Stimulated activated CD8-positive, alpha-beta memory T cell treated with anti-CD3 and anti-CD28 coated beads, Interleukin-15, amount 100 ng/mL, for 4 hours (primary cell): ENCODE measurements at regions not wholly inside any gene's neighbourhood (a gene's known extent, or its start where the extent isn't known, plus 50 kb on each side); places are given as distances from the start of the nearest gene placed in this dataset.
"Not testable (repeated sequence)": the region's sequence is repeated elsewhere in the genome, so short reads cannot be mapped to it uniquely, and the experiment has no call there.

ENCODE experiments used
- DNase-seq, 2 donors: peaks; one replicate each; pipeline ENCODE4 v3.0.0-alpha.2; 2020; ENCODE audit warnings: low read depth in 2 of 2

DNA sequence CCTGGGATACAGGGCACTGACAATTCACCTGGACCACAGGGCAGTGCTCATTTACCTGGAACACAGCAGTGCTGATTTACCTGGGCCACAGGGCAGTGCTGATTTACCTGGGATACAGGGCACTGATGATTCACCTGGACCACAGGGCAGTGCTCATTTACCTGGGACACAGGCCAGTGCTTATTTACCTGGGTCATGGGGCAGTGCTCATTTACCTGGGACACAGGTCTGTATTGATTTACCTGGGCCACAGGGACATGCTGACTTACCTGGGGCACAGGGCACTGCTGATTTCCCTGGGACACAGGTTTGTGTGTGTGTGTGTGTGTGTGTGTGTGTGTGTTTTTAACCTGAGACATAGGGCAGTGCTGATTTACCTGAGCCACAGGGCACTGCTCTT, 261.7 kb downstream of the MATN1 start:
- DNase-seq = no peak

- DNase-seq = no peak
Observed at GRCh38 chr1:30460661-30461060, 262.7 kb downstream of the MATN1 start.

DNA sequence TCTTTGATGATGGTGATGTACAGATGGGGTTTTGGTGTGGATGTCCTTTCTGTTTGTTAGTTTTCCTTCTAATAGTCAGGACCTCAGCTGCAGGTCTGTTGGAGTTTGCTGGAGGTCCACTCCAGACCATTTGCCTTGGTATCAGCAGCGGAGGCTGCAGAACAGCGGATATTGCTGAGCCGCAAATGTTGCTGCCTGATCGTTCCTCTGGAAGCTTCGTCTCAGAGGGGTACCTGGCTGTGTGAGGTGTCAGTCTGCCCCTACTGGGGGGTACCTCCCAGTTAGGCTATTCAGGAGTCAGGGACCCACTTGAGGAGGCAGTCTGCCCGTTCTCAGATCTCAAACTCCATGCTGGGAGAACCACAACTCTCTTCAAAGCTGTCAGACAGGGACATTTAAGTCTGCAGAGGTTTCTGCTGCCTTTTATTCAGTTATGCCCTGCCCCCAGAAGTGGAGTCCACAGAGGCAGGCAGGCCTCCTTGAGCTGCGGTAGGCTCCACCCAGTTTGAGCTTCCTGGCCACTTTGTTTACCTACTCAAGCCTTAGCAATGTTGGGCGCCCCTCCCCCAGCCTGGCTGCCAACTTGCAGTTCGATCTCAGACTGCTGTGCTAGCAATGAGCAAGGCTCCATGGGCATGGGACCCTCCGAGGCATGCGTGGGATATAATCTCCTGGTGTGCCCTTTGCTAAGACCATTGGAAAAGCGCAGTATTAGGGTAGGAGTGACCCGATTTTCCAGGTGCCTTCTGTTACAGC, 264.5 kb downstream of the MATN1 start:
- not testable (repeated sequence) for DNase-seq

DNA sequence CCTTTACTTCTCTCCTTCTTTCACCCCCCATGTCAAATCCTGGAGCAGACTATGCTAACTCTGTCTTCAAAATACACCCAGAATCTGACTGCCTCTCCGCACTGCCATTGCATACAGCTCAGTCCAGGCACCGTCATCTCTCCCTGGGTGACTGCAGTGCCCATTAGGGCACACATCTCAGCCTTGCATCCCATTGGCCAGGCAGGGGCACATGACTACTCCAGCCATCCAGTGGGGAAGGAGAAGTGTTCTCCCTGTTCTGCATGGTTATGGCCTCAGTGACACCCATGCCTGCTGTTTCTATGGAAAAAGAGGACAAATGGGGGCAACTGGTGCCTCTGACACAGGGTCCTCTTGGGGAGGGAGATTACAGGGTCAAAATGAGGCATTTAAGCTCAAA, 270.5 kb downstream of the MATN1 start:
- no peak for DNase-seq

GRCh38 chr1:30452170-30452569, 271.2 kb downstream of the MATN1 start:
- no peak for DNase-seq

DNA sequence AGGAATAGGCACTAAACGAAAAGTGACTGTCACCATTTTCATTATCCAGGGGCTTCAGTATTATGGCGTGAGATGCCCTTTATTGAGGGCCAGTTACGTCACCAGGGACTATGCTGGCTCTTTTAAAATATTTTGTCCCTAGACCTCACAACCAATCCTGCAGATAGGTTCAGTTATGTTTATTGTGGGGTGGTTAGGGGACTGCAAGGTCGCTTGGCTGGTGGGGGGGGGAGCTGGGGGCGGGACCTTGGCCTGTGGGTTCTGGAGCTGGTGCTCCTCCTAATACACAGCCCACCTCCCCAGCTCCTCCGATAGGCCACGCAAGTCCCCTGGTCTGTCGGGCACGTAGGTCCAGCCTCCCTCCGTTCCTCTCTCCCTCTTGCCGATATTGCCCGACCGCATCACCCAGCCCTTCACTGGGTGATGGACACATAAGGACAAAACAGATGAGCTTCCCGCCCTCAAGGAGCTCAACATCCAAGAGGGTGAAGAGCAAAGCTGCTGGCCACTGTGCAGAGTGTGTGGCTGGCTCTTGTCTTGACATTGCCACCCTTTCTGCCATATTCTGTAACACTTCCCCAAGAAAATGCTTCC, 271.8 kb downstream of the MATN1 start:
- DNase-seq = no peak

DNA sequence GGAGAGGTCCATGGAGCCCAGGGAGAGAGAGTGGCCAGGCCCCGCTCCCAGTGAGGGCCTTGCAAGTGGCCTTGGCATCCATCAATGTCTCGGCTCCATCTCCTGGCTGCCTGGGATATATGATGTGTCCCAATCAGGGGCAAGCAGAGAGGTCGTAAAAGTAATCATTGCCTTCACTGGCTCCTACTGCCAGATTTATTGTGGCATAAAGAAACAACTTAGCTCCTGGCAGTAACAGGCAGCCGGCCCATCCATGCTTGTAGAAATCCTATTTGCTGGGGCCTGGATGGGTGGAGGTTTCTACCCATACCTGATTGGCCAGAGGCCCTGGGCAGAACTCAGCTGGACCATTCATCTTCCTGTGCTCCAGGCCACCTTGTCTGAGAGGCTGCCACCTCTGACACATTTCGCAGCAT, 272.6 kb downstream of the MATN1 start:
- DNase-seq = no peak

GRCh38 chr1:30450148-30450817, 273.1 kb downstream of the MATN1 start:
- no peak for DNase-seq

GRCh38 chr1:30449428-30450147, 273.8 kb downstream of the MATN1 start:
- DNase-seq = no peak

DNA sequence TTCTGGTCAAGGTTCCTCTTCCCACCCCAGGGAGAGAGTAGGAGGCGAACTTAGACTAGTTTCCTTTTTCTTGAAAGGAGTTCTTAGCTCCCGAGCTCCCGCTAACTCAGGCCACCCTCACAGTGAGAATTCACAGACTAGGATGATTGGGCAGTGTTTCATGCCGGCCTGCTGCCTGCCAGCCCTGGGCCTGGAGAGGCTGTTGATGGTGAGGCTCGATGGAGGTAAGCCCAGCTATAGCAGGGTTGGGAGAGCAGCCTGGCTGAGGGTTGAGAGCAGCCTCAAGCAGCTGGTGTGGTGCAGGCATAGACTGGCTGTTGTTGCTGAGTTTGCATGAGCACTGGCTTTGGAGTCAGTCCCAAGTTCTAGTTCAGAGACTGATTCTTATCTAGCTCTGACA, 274.4 kb downstream of the MATN1 start:
- no peak for DNase-seq

DNA sequence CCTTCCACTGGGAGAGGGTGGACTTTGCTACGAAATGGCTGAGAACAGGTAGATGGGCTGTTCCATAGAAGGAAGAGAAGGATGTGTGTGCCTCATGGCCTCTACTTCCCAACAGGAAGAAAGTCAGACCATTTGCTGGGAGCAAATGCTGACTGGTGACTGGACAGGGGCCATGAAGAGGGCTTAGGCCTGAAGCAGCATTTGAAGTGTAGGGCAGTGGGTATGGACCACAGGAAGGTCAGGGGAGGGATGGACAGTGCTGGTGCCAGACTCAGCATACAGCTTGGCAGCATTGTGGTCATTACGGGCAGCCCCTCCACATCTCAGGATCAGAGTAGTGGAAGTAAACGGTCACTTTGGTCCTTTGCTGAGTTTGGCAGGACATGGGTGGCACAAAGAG, 275.7 kb downstream of the MATN1 start:
- no peak for DNase-seq

DNA sequence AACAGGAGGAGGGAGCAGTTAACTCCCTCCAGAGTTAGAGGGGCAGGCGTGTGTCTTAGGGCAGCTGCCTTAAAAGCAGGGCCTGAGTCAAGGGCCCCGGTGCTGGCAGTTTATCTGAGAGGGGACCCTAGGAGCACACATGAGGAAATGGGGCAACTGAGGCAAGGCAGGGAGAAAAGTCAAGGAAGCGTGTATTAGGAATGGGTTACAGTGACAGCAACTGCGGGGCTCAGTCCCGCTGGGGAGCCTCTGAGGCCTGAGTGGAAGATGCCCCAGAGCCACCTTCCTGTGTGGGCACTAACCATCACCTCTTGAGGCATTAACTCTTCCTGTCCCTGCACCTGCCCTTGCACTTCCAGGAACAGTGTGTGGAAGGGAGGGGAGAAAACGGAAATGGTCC, 276.3 kb downstream of the MATN1 start:
- no peak for DNase-seq

DNA sequence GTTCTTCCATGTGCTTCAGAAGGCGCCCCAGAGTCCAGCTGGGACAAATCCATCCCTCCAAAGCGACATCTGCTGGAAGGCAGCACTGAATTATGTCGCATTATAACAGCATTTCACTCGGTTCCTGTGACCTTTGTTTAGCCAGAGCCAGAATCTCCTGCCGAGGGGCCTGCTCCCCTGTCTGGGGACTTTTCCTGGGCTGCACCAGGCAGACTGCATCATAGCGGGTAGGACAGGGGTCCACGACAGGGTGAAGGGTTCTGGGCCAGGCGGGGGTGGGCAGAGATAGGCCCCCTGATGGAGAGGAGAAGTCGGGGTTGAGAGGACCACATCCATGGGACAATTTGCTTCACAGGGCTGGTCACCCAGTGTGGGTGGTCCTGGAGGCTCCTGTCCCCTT, 276.9 kb downstream of the MATN1 start:
- no peak for DNase-seq

- no peak for DNase-seq
Observed at GRCh38 chr1:30446095-30446494, 277.3 kb downstream of the MATN1 start.

GRCh38 chr1:30445449-30445848, 277.9 kb downstream of the MATN1 start:
- DNase-seq = no peak

DNA sequence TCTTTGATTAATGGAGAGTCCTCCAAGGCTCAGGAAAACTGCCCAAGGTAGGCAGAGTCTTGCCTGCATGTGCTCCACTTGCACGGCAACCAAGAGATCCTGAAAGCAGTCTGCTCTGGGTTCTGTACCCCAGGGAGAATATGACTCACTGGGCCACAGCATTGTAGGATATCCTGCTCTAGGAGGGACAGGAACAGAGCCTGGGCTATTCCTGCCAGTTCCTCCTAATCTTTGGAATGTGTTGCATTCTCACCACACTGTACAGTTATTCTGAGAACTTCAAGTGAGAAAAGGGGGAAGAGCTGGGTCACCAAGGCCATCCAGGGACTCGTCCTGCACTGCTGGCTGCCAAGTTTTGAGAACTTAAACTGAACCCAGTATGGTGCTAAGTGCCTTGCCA, 278.5 kb downstream of the MATN1 start:
- no peak for DNase-seq

GRCh38 chr1:30444401-30444800, 279.0 kb downstream of the MATN1 start:
- DNase-seq = no peak

DNA sequence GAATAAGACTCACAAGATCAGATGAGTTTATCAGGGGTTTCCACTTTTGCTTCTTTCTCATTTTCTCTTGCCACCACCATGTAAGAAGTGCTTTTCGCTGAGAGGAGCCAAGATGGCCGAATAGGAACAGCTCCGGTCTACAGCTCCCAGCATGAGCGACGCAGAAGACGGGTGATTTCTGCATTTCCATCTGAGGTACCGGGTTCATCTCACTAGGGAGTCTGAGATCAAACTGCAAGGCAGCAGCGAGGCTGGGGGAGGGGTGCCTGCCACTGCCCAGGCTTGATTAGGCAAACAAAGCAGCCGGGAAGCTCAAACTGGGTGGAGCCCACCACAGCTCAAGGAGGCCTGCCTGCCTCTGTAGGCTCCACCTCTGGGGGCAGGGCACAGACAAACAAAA, 285.1 kb downstream of the MATN1 start:
- DNase-seq = not testable (repeated sequence)

- no peak for DNase-seq
Observed at GRCh38 chr1:30437059-30437576, 286.3 kb downstream of the MATN1 start.

DNA sequence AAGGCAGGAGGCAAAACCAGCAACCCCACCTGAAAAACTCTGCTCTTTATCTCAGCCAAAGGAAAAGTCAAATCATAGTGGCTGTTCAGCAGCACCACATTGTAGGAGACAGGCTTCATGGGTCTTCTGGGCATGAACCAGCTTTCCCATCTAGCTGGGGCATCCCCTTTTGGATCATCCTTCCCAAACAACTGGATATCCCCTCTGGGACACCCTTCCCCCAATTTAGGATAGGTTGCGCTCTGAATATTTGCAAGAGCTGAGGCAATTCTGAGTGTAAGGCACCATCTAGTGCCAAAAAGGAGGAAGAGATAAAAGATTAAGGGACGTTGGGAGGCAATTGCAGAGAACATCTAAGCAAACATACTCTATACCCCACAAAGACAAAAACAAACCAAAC, 295.8 kb downstream of the MATN1 start:
- no peak for DNase-seq

DNA sequence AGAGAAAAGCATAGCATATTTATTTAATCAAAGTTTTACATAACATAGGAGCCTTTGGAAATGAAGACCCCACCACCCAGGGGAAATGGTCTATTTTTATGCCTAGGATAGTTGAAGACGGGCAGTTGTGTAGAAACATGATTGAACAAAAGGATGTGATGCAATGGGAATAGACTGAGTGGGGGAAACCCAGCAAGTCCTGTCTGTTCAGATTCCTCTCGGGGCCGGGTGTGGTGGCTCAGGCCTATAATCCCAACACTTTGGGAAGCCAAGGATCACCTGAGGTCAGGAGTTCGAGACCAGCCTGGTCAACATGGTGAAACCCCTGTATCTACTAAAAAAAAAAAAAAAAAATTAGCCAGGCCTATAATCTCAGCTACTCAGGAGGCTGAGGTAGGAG, 298.3 kb downstream of the MATN1 start:
- no peak for DNase-seq

GRCh38 chr1:30423570-30423969, 299.8 kb downstream of the MATN1 start:
- DNase-seq = no peak
